H9 (cell line): ENCODE measurements at regions not wholly inside any gene's neighbourhood (a gene's known extent, or its start where the extent isn't known, plus 50 kb on each side); places are given as distances from the start of the nearest gene placed in this dataset.

Source experiments
- DNase-seq: peaks from one replicate; pipeline ENCODE4 v3.0.0-alpha.2; 2017
- H2AFZ ChIP-seq: one replicate; pipeline ENCODE4 v1.6.1; 2013; ENCODE audit warnings: mild to moderate bottlenecking, low read length, control low read depth, moderate library complexity
- H2AK5ac ChIP-seq: 2 replicates; pipeline ENCODE4 v1.6.1; 2013; ENCODE audit warnings: low read length, control low read depth, mixed read lengths; ENCODE audit not compliant: insufficient read length
- H2BK120ac ChIP-seq: one replicate; pipeline ENCODE4 v1.6.1; 2013; ENCODE audit warnings: low read depth, mild to moderate bottlenecking, low read length, control low read depth, inconsistent platforms; ENCODE audit not compliant: poor library complexity, severe bottlenecking
- H2BK12ac ChIP-seq: 2 replicates; pipeline ENCODE4 v1.6.1; 2013; ENCODE audit warnings: low read length, control low read depth, mixed read lengths, low read depth; ENCODE audit not compliant: insufficient read length
- H2BK15ac ChIP-seq: 2 replicates; pipeline ENCODE4 v1.6.1; 2013; ENCODE audit warnings: low read depth, low read length, control low read depth
- H2BK20ac ChIP-seq: one replicate; pipeline ENCODE4 v1.6.1; 2013; ENCODE audit warnings: low read depth, mild to moderate bottlenecking, low read length, control low read depth, inconsistent platforms; ENCODE audit not compliant: poor library complexity, severe bottlenecking
- H2BK5ac ChIP-seq: 2 replicates; pipeline ENCODE4 v1.6.1; 2013; ENCODE audit warnings: low read length, control low read depth, mixed read lengths; ENCODE audit not compliant: insufficient read length
- H3K14ac ChIP-seq: 2 replicates; pipeline ENCODE4 v1.6.1; 2013; ENCODE audit warnings: low read length, control low read depth; ENCODE audit not compliant: insufficient read depth
- H3K18ac ChIP-seq: 2 replicates; pipeline ENCODE4 v1.6.1; 2013; ENCODE audit warnings: low read depth, mild to moderate bottlenecking, mixed read lengths, low read length, control low read depth; ENCODE audit not compliant: insufficient read length
- H3K23ac ChIP-seq: 2 replicates; pipeline ENCODE4 v1.6.1; 2013; ENCODE audit warnings: low read length, control low read depth, mixed read lengths, low read depth; ENCODE audit not compliant: insufficient read length
- H3K23me2 ChIP-seq: 2 replicates; pipeline ENCODE4 v1.6.1; 2013; ENCODE audit warnings: low read depth, mild to moderate bottlenecking, mixed read lengths, low read length, control low read depth; ENCODE audit not compliant: insufficient read length, poor library complexity, severe bottlenecking
- H3K27ac ChIP-seq: 2 replicates; pipeline ENCODE4 v1.5.1; 2013; ENCODE audit warnings: low read length, control low read depth, mixed read lengths, low read depth; ENCODE audit not compliant: insufficient read length
- H3K27me3 ChIP-seq: 2 replicates; pipeline ENCODE4 v1.6.1; 2013; ENCODE audit warnings: low read length, control low read depth, inconsistent platforms; ENCODE audit not compliant: insufficient read depth
- H3K4ac ChIP-seq: 2 replicates; pipeline ENCODE4 v1.6.1; 2013; ENCODE audit warnings: low read depth, mild to moderate bottlenecking, control low read depth, inconsistent platforms, low read length, moderate library complexity
- H3K4me1 ChIP-seq: 2 replicates; pipeline ENCODE4 v1.6.1; 2013; ENCODE audit warnings: low read length, control low read depth, inconsistent platforms; ENCODE audit not compliant: insufficient read depth
- H3K4me2 ChIP-seq: 2 replicates; pipeline ENCODE4 v1.6.1; 2013; ENCODE audit warnings: low read length, control low read depth, mixed read lengths; ENCODE audit not compliant: insufficient read length, insufficient read depth
- H3K56ac ChIP-seq: 2 replicates; pipeline ENCODE4 v1.6.1; 2013; ENCODE audit warnings: low read depth, mild to moderate bottlenecking, mixed read lengths, low read length, control low read depth; ENCODE audit not compliant: insufficient read length
- H3K79me1 ChIP-seq: 2 replicates; pipeline ENCODE4 v1.6.1; 2013; ENCODE audit warnings: low read depth, mild to moderate bottlenecking, moderate library complexity, low read length, control low read depth, inconsistent platforms; ENCODE audit not compliant: insufficient read depth, poor library complexity, severe bottlenecking
- H3K79me2 ChIP-seq: 2 replicates; pipeline ENCODE4 v1.6.1; 2013; ENCODE audit warnings: low read length, control low read depth, inconsistent platforms; ENCODE audit not compliant: insufficient read depth
- H3K9ac ChIP-seq: 2 replicates; pipeline ENCODE4 v1.6.1; 2013; ENCODE audit warnings: low read length, control low read depth, mixed read lengths; ENCODE audit not compliant: insufficient read length; ENCODE audit errors: extremely low read depth
- H3K9me3 ChIP-seq: one replicate; pipeline ENCODE4 v1.6.1; 2013; ENCODE audit warnings: low read depth, low read length, inconsistent platforms; ENCODE audit not compliant: control insufficient read depth
- H3T11ph ChIP-seq: one replicate; pipeline ENCODE4 v1.6.1; 2013; ENCODE audit warnings: mild to moderate bottlenecking, low read length, control low read depth, inconsistent platforms
- H4K20me1 ChIP-seq: one replicate; pipeline ENCODE4 v1.6.1; 2013; ENCODE audit not compliant: control insufficient read depth, insufficient read length, insufficient read depth
- H4K5ac ChIP-seq: 2 replicates; pipeline ENCODE4 v1.6.1; 2013; ENCODE audit warnings: low read depth, mild to moderate bottlenecking, mixed read lengths, low read length, control low read depth; ENCODE audit not compliant: insufficient read length
- H4K8ac ChIP-seq: replicated peaks from 2 replicates; pipeline ENCODE4 v1.6.1; 2013; ENCODE audit warnings: low read length, control low read depth, mixed read lengths, low read depth; ENCODE audit not compliant: insufficient read length
- H4K91ac ChIP-seq: 2 replicates; pipeline ENCODE4 v1.6.1; 2013; ENCODE audit warnings: low read depth, mild to moderate bottlenecking, moderate library complexity, mixed read lengths, low read length, control low read depth; ENCODE audit not compliant: insufficient read length
- H3K27ac Mint-ChIP-seq, 3 experiments: 2 replicates in 2 of 3; 3 replicates in 1 of 3; pipeline ENCODE4 v1.8.0; 2020 to 2021; ENCODE audit warnings: mixed read lengths in 3 of 3, mild to moderate bottlenecking in 1 of 3, moderate library complexity in 1 of 3
- H3K27me3 Mint-ChIP-seq: 2 replicates; pipeline ENCODE4 v1.8.0; 2021; ENCODE audit warnings: low read depth, mild to moderate bottlenecking, moderate library complexity, mixed read lengths
- H3K36me3 Mint-ChIP-seq, 3 experiments: 2 replicates in 2 of 3; 3 replicates in 1 of 3; pipeline ENCODE4 v1.8.0; 2020 to 2021; ENCODE audit warnings: low read depth in 3 of 3, mixed read lengths in 3 of 3; ENCODE audit not compliant: insufficient read depth in 1 of 3
- H3K4me1 Mint-ChIP-seq, 2 experiments: 2 replicates each; pipeline ENCODE4 v1.8.0; 2020; ENCODE audit warnings: mixed read lengths in 2 of 2
- H3K4me3 Mint-ChIP-seq, 2 experiments: 2 replicates in 1 of 2; 3 replicates in 1 of 2; pipeline ENCODE4 v1.8.0; 2020 to 2021; ENCODE audit warnings: mild to moderate bottlenecking in 2 of 2, mixed read lengths in 2 of 2, moderate library complexity in 1 of 2
- H3K9me3 Mint-ChIP-seq, 2 experiments: 2 replicates in 1 of 2; 3 replicates in 1 of 2; pipeline ENCODE4 v1.8.0; 2020; ENCODE audit warnings: mild to moderate bottlenecking in 2 of 2, mixed read lengths in 2 of 2, moderate library complexity in 1 of 2
- TF ChIP-seq, protein P1 (sequence below): fragments of 200-600 bp; sonication (generic); conservative IDR thresholded peaks from 3 replicates; pipeline ENCODE4 v1.8.0; 2021; ENCODE audit warnings: antibody characterized with exemption, mild to moderate bottlenecking

DNA sequence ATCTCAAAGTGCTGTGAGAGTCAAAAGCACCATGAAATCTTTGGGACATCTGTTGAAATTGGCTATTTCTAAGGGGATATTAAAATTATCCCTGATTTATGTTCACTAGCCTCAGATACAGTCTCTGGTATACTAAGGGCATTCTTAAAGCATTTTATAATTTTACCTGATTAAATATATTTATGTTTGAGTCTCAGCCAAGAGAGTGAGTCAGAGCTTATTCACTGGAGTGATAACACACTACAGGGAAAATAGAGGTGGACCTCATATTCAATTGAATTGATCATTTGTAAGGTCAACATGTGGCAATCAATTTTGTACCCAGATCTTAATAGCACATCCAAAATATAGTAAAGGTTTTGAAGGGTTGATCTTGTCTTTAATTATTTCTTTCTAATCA is 733.6 kb downstream of the EPHA3 start:
- no peak overlapping the region for H3K56ac ChIP-seq
- H3K9ac ChIP-seq, result no peak overlapping the region
- H3K4me1 ChIP-seq, result no peaks in the 10 kb centered on the region
- H3K27me3 Mint-ChIP-seq, result no peaks in the 10 kb centered on the region
- no peak overlapping the region for H3K4ac ChIP-seq
- no peaks in the 10 kb centered on the region; a peak in 1 of 7 replicates for H3K36me3 Mint-ChIP-seq
- TF ChIP-seq, protein P1, sequence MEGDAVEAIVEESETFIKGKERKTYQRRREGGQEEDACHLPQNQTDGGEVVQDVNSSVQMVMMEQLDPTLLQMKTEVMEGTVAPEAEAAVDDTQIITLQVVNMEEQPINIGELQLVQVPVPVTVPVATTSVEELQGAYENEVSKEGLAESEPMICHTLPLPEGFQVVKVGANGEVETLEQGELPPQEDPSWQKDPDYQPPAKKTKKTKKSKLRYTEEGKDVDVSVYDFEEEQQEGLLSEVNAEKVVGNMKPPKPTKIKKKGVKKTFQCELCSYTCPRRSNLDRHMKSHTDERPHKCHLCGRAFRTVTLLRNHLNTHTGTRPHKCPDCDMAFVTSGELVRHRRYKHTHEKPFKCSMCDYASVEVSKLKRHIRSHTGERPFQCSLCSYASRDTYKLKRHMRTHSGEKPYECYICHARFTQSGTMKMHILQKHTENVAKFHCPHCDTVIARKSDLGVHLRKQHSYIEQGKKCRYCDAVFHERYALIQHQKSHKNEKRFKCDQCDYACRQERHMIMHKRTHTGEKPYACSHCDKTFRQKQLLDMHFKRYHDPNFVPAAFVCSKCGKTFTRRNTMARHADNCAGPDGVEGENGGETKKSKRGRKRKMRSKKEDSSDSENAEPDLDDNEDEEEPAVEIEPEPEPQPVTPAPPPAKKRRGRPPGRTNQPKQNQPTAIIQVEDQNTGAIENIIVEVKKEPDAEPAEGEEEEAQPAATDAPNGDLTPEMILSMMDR, result no peak
- H2BK20ac ChIP-seq, result no peak overlapping the region
- H3K4me1 Mint-ChIP-seq, result peaks cover 7 to 9% of the 10 kb centered on the region in 2 experiments
- no peaks in the 10 kb centered on the region for H3K79me2 ChIP-seq
- H3K4me3 Mint-ChIP-seq, result no peak overlapping the region
- H3K18ac ChIP-seq, result no peak overlapping the region
- no peaks in the 10 kb centered on the region for H3K79me1 ChIP-seq
- H3K23me2 ChIP-seq, result no peaks in the 10 kb centered on the region
- H3K27me3 ChIP-seq, result no peaks in the 10 kb centered on the region
- no peak overlapping the region for H3K27ac ChIP-seq
- no peak overlapping the region for H2AFZ ChIP-seq
- peaks cover 0 to 10% of the 10 kb centered on the region in 2 experiments; a peak in 4 of 5 replicates for H3K9me3 Mint-ChIP-seq
- H3K4me2 ChIP-seq, result no peak overlapping the region
- H3K14ac ChIP-seq, result no peak overlapping the region
- H2BK120ac ChIP-seq, result no peak overlapping the region
- no peak overlapping the region for H3K23ac ChIP-seq
- no peak overlapping the region for H4K91ac ChIP-seq
- H2BK15ac ChIP-seq, result no peak overlapping the region
- DNase-seq, result no peak
- H4K8ac ChIP-seq, result no peak overlapping the region
- H4K5ac ChIP-seq, result no peak overlapping the region
- no peaks in the 10 kb centered on the region for H3K9me3 ChIP-seq
- H3K27ac Mint-ChIP-seq, result no peak overlapping the region
- no peak overlapping the region for H3T11ph ChIP-seq
- H2BK12ac ChIP-seq, result no peak overlapping the region
- H4K20me1 ChIP-seq, result no peaks in the 10 kb centered on the region
- no peak overlapping the region for H2AK5ac ChIP-seq
- H2BK5ac ChIP-seq, result no peak overlapping the region
